Cardiac muscle cell (in vitro differentiated cells and primary cell): ENCODE measurements at regions not wholly inside any gene's neighbourhood (a gene's known extent, or its start where the extent isn't known, plus 50 kb on each side); places are given as distances from the start of the nearest gene placed in this dataset.

Experiments used
- DNase-seq, 2 donors: peaks; one replicate each; pipeline versions ENCODE4 v3.0.0 to v3.0.0-alpha.2; 2010 to 2017; ENCODE audit warnings: low read depth in 1 of 2, low spot score in 1 of 2
- H3K27ac ChIP-seq: fragments of 200-600 bp; sonication (generic); 2 replicates; pipeline ENCODE4 v1.5.1; 2016
- H3K27me3 ChIP-seq: fragments of 200-600 bp; sonication (generic); 2 replicates; pipeline ENCODE4 v1.6.0; 2016; ENCODE audit warnings: control low read depth
- H3K36me3 ChIP-seq: fragments of 200-600 bp; sonication (generic); 2 replicates; pipeline ENCODE4 v1.5.1; 2016; ENCODE audit warnings: control low read depth
- H3K4me1 ChIP-seq: fragments of 200-600 bp; sonication (generic); 2 replicates; pipeline ENCODE4 v1.8.1; 2017; ENCODE audit warnings: low read depth, mild to moderate bottlenecking, mixed run types
- H3K4me3 ChIP-seq: fragments of 200-600 bp; sonication (generic); 2 replicates; pipeline ENCODE4 v1.5.1; 2016; ENCODE audit warnings: mild to moderate bottlenecking
- H3K9me3 ChIP-seq: fragments of 200-600 bp; sonication (generic); 2 replicates; pipeline ENCODE4 v1.5.1; 2017; ENCODE audit warnings: low read depth, mild to moderate bottlenecking, control low read depth
- CTCF ChIP-seq: IDR thresholded peaks from 2 replicates; pipeline ENCODE4 v1.5.1; 2012; ENCODE audit warnings: low read depth, mild to moderate bottlenecking, low read length

GRCh38 chr9:27671636-27672035, 98.4 kb upstream of the C9orf72 start:
- no peaks in the 10 kb centered on the region for H3K27me3 ChIP-seq
- DNase-seq = peak in 1 of 2 donors; percentile 17
- no peak for TF ChIP-seq CTCF
- no peaks in the 10 kb centered on the region for H3K9me3 ChIP-seq
- no peak overlapping the region for H3K4me3 ChIP-seq
- no peaks in the 10 kb centered on the region for H3K36me3 ChIP-seq
- H3K4me1 ChIP-seq = peaks cover 3% of the 10 kb centered on the region
- no peak overlapping the region for H3K27ac ChIP-seq

DNA sequence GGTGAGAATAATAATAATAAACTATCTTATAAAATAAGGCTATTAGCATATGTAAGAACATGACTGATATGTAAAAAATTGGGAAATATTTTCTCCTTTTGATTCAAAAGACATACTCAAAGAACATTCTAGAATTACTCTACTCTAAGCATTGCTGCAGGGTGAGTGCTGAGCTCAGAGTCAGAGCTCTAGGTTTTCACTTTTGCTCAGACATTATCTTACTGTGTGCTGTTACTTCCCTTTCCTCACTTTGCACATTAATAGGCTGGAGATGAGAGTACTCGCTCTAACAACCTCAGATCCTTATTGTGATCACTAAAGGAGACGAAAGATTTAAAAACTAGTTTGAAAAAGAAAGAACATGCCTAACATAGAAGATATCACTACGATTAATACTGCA, 99.4 kb upstream of the C9orf72 start:
- Histone ChIP-seq H3K27ac (no peak overlapping the region), H3K4me1 (peaks cover 3% of the 10 kb centered on the region), H3K4me3 (no peak overlapping the region), H3K9me3 (no peaks in the 10 kb centered on the region), H3K36me3 (no peaks in the 10 kb centered on the region), H3K27me3 (no peaks in the 10 kb centered on the region)
- no peak for TF ChIP-seq CTCF
- no peak for DNase-seq

DNA sequence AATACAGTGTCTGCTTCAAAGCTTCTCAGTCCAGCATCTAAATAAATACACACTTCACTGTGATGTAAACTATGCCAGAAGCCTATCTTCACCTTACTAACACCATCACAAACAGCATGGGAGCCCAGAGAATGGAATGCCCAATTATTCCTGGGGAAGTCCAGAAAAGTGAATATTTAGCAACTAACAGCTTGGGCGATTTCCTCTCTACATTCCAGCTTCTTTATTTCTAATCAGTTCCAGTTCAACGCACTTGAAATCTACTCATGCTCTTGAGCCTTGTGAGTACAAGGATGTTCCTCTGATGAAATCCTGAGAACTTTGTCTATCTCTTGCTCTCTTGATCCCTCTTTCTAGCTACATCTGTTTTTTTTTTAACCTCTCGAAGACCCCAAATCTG, 100.4 kb upstream of the C9orf72 start:
- Histone ChIP-seq H3K9me3 (no peaks in the 10 kb centered on the region), H3K27me3 (no peaks in the 10 kb centered on the region), H3K36me3 (no peaks in the 10 kb centered on the region), H3K27ac (no peak overlapping the region), H3K4me1 (peaks cover 3% of the 10 kb centered on the region), H3K4me3 (no peak overlapping the region)
- peak in 1 of 2 donors; percentile 54 for DNase-seq
- no peak for TF ChIP-seq CTCF

GRCh38 chr9:27675354-27675753, 102.1 kb upstream of the C9orf72 start:
- Histone ChIP-seq H3K9me3 (no peaks in the 10 kb centered on the region), H3K36me3 (no peaks in the 10 kb centered on the region), H3K4me3 (no peak overlapping the region), H3K27ac (no peak overlapping the region), H3K27me3 (no peaks in the 10 kb centered on the region), H3K4me1 (peaks cover 3% of the 10 kb centered on the region)
- TF ChIP-seq CTCF = no peak
- no peak for DNase-seq

- H3K27ac ChIP-seq = no peak overlapping the region
- H3K27me3 ChIP-seq = no peaks in the 10 kb centered on the region
- DNase-seq = no peak
- no peak for TF ChIP-seq CTCF
- H3K4me1 ChIP-seq = peaks cover 3% of the 10 kb centered on the region
- H3K36me3 ChIP-seq = no peaks in the 10 kb centered on the region
- no peaks in the 10 kb centered on the region for H3K9me3 ChIP-seq
- no peak overlapping the region for H3K4me3 ChIP-seq
These were observed 103.5 kb upstream of the C9orf72 start for GRCh38 chr9:27676827-27677226.

GRCh38 chr9:27679338-27679737, 106.1 kb upstream of the C9orf72 start:
- Histone ChIP-seq H3K36me3 (no peaks in the 10 kb centered on the region), H3K4me3 (no peak overlapping the region), H3K9me3 (no peaks in the 10 kb centered on the region), H3K4me1 (no peaks in the 10 kb centered on the region), H3K27ac (no peak overlapping the region), H3K27me3 (no peaks in the 10 kb centered on the region)
- TF ChIP-seq CTCF = no peak
- no peak for DNase-seq
